WERI-Rb-1 (cell line): ENCODE measurements at regions not wholly inside any gene's neighbourhood (a gene's known extent, or its start where the extent isn't known, plus 50 kb on each side); places are given as distances from the start of the nearest gene placed in this dataset.
"Not testable (repeated sequence)": the region's sequence is repeated elsewhere in the genome, so short reads cannot be mapped to it uniquely, and the experiment has no call there.

ENCODE experiments used
- DNase-seq: peaks from one replicate; pipeline ENCODE4 v3.0.0-alpha.2; 2020
- H3K27ac ChIP-seq: fragments of 250-450 bp; sonication (Bioruptor Pico); 2 replicates; pipeline ENCODE4 v1.5.1; 2020; ENCODE audit warnings: mild to moderate bottlenecking, moderate library complexity
- H3K27me3 ChIP-seq: fragments of 250-450 bp; sonication (Bioruptor Pico); 2 replicates; pipeline ENCODE4 v1.5.1; 2021; ENCODE audit warnings: mild to moderate bottlenecking, low read depth, moderate library complexity; ENCODE audit not compliant: insufficient read depth, severe bottlenecking
- H3K36me3 ChIP-seq: fragments of 250-450 bp; sonication (Bioruptor Pico); 2 replicates; pipeline ENCODE4 v1.5.1; 2020; ENCODE audit warnings: mild to moderate bottlenecking, moderate library complexity
- H3K4me3 ChIP-seq: 2 replicates; pipeline ENCODE4 v1.5.1; 2011; ENCODE audit warnings: low read depth, mild to moderate bottlenecking, control low read depth, low read length
- H3K9me3 ChIP-seq: fragments of 250-450 bp; sonication (Bioruptor Pico); 2 replicates; pipeline ENCODE4 v1.5.1; 2021; ENCODE audit warnings: mild to moderate bottlenecking, moderate library complexity; ENCODE audit not compliant: severe bottlenecking
- TF ChIP-seq, protein P1 (sequence below): IDR thresholded peaks from 2 replicates; pipeline ENCODE4 v1.5.1; 2011; ENCODE audit warnings: low read depth, mild to moderate bottlenecking, control low read depth, inconsistent platforms, low read length

DNA sequence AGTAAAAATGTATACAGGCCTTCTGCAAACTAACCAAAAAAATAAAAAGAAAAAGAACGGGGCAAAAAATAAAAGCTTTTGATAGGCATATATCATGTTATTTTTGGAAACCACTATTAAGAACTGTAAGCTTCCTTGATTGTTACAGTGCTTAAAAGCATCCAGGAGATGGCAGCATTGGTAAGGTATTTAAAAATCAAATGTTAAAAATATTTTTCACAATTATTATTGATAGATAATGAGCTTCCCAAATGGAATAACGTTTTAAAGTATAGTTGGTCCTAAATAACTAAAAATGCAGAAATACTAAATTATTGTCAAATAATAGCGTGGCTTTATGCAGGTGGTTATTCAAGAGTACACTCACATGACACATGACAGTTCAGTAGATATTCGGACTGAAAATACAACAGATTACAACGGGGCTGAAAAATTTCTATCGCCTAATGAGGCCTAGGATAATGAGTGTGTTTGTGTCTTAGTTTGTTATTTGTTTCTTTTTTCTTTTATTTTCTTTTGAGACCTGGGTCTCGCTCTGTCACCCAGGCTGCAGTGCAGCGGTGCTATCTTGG, 127.2 kb upstream of the ATF7IP start:
- peaks cover 17% of the 10 kb centered on the region for H3K9me3 ChIP-seq
- H3K27ac ChIP-seq, result no peak overlapping the region
- no peaks in the 10 kb centered on the region for H3K27me3 ChIP-seq
- TF ChIP-seq, protein P1, sequence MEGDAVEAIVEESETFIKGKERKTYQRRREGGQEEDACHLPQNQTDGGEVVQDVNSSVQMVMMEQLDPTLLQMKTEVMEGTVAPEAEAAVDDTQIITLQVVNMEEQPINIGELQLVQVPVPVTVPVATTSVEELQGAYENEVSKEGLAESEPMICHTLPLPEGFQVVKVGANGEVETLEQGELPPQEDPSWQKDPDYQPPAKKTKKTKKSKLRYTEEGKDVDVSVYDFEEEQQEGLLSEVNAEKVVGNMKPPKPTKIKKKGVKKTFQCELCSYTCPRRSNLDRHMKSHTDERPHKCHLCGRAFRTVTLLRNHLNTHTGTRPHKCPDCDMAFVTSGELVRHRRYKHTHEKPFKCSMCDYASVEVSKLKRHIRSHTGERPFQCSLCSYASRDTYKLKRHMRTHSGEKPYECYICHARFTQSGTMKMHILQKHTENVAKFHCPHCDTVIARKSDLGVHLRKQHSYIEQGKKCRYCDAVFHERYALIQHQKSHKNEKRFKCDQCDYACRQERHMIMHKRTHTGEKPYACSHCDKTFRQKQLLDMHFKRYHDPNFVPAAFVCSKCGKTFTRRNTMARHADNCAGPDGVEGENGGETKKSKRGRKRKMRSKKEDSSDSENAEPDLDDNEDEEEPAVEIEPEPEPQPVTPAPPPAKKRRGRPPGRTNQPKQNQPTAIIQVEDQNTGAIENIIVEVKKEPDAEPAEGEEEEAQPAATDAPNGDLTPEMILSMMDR, result no peak
- no peaks in the 10 kb centered on the region for H3K36me3 ChIP-seq
- H3K4me3 ChIP-seq, result no peak overlapping the region
- DNase-seq, result no peak

- DNase-seq, result peak; percentile 19
- H3K36me3 ChIP-seq, result no peaks in the 10 kb centered on the region
- H3K9me3 ChIP-seq, result peaks cover 20% of the 10 kb centered on the region
- peak overlapping the region; percentile 81 for H3K27ac ChIP-seq
- H3K27me3 ChIP-seq, result no peaks in the 10 kb centered on the region
- no peak overlapping the region for H3K4me3 ChIP-seq
- TF ChIP-seq, protein P1, result no peak
Measured at GRCh38 chr12:14239350-14239934, 126.0 kb upstream of the ATF7IP start.

- Histone ChIP-seq H3K27me3 (no peaks in the 10 kb centered on the region), H3K9me3 (peaks cover 20% of the 10 kb centered on the region), H3K4me3 (peak overlapping the region; percentile 36), H3K36me3 (no peaks in the 10 kb centered on the region), H3K27ac (peak overlapping the region; percentile 81)
- TF ChIP-seq, protein P1, result no peak
- DNase-seq, result peak; percentile 83
Measured at GRCh38 chr12:14239935-14240872, 125.3 kb upstream of the ATF7IP start.

- Histone ChIP-seq H3K4me3 (no peak overlapping the region), H3K9me3 (peaks cover 20% of the 10 kb centered on the region), H3K27me3 (no peaks in the 10 kb centered on the region), H3K36me3 (no peaks in the 10 kb centered on the region), H3K27ac (peak overlapping the region; percentile 81)
- DNase-seq, result no peak
- TF ChIP-seq, protein P1, result no peak
Measured at GRCh38 chr12:14240873-14241220, 124.6 kb upstream of the ATF7IP start.

- not testable (repeated sequence) for H3K27ac ChIP-seq, DNase-seq, H3K27me3 ChIP-seq, H3K36me3 ChIP-seq, H3K4me3 ChIP-seq
- peaks cover 23% of the 10 kb centered on the region for H3K9me3 ChIP-seq
Measured at GRCh38 chr12:14242825-14243224, 122.7 kb upstream of the ATF7IP start.

- Histone ChIP-seq H3K4me3 (no peak overlapping the region), H3K27me3 (no peaks in the 10 kb centered on the region), H3K9me3 (peaks cover 23% of the 10 kb centered on the region), H3K36me3 (no peaks in the 10 kb centered on the region), H3K27ac (no peak overlapping the region)
- DNase-seq, result no peak
- TF ChIP-seq, protein P1, result no peak
Measured at GRCh38 chr12:14243941-14244340, 121.5 kb upstream of the ATF7IP start.
